ENCODE measurements at regions not wholly inside any gene's neighbourhood (a gene's known extent, or its start where the extent isn't known, plus 50 kb on each side); places are given as distances from the start of the nearest gene placed in this dataset.

GRCh38 chr5:82399111-82399510 lies 121.0 kb upstream of the RPS23 start:
- no peak for DNase-seq (ENCODE audit: low read depth in 2 of 2)

DNA sequence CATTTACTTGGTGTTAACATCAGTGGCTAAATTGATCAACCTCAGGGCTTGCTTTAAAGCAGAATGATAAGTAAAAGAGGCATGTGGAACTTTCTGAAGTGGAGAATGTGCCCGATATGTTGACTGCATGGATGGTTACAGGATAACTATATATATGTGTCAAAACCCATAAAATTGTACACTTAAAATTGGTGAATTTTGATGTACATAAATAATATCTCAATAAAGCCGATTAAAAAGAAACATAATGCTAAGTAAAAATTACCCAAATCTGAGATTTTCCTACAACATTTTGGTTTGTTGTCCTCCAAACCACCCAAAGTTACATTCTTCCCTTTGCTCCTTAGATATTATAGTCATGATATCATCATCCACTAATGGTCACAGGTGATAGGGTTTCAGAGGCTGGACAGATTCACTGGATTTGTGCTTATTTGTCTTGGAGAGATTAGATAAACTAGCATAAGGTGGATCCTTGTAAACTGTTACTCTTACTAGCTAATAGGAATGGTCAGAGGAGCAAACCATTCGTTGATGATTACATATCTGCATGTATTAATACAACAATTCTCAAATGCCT lies 119.7 kb upstream of the RPS23 start:
- no peak for DNase-seq (ENCODE audit: low read depth in 2 of 2)

GRCh38 chr5:82396871-82397514 lies 118.8 kb upstream of the RPS23 start:
- DNase-seq (ENCODE audit: low read depth in 2 of 2): no peak

- no peak for DNase-seq (ENCODE audit: low read depth in 2 of 2)
Measured at GRCh38 chr5:82396396-82396795, 118.2 kb upstream of the RPS23 start.

- DNase-seq (ENCODE audit: low read depth in 2 of 2): no peak
Measured at GRCh38 chr5:82393951-82394350, 115.8 kb upstream of the RPS23 start.

DNA sequence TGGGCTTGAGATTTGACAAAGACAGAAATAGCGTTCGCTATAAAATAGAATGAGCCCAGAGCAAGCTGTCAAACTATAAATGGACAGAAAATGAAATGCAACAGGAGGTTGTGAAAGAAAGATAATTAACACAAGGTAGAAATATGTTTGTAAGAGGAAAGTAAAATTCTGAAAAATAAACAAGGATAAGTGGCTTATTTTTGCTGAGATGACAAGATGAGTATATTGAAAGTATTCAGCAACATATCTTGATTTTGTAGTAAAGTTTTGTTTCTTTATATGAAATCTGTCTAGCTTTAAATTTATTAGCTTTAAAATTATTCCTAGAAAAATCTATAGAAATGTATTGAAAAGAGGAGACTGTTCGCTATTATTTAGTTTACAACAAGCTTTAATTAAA lies 111.9 kb upstream of the RPS23 start:
- no peak for DNase-seq (ENCODE audit: low read depth in 2 of 2)

DNA sequence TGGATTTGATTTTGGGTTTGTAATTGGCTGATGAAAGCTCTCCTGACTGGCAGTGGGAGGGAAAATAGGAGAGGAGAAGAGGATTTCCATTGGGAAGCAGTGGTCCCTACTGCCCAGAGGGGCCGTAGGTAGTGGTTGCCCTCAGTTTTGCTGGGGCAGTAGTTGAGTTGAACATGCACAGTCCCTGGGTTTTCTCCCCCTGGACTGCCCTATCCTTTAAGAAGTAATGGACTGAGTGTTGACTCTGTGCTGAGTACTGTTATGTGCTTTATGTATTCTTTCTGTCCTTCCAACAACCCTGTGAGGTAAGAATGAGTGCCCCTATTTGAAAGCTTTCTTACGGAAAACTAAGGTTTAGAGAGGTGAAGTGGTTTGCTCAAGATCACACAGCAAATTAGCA lies 111.2 kb upstream of the RPS23 start:
- DNase-seq (ENCODE audit: low read depth in 2 of 2): no peak

GRCh38 chr5:82388181-82388580 lies 110.0 kb upstream of the RPS23 start:
- DNase-seq (ENCODE audit: low read depth in 2 of 2): no peak

DNA sequence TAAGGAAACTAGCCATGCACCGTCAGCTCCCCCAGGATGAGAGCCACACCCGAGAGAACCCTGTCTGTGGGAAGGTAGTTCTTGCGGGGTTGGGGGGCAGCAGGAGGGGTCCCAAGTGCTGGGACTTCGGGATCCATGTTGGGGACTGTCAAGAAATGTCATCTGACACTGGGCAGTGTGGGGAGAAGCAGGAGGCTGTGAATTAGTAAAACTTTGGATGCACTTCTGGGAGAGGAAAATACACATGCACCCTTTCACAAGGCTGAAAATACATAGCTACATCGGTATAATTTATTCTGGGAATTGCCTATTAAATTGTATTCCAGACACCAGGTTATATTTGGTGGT lies 109.6 kb upstream of the RPS23 start:
- DNase-seq (ENCODE audit: low read depth in 2 of 2): no peak

- no peak for DNase-seq (ENCODE audit: low read depth in 2 of 2)
Measured at GRCh38 chr5:82387001-82387818, 109.1 kb upstream of the RPS23 start.

GRCh38 chr5:82386576-82386975 lies 108.4 kb upstream of the RPS23 start:
- no peak for DNase-seq (ENCODE audit: low read depth in 2 of 2)

DNA sequence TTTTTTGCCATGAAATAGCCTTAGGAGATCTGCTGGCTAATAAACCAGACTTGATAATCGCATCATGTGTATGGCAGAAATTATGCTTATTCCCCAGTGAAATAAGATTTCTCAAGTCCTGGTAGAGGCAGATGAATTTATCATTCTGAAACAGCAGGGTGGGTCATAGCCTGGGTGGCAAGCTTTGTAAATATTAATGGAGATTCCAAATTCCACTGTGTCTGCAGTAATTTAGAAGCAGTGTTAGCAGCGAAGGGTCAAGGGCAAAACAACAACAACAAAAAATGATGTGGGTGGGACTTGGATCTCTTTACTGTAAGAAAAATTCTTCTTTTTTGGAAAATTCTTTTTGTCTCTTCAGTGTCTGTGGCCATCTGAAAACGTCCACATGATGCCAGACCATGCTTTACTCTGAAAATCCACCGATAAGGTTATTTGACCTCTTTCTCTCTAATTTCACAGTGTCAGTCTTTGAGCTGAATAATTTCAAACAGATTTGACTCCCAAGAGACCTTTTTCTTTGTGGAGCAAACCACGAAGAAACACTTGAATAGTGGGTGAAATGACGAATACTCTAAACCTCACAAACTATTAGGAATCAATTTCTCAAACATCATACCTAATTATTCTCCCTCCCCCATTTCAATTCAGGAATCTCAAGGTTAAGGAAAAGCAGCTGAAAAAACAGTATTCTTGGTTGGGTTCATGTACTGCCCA lies 106.0 kb upstream of the RPS23 start:
- no peak for DNase-seq (ENCODE audit: low read depth in 2 of 2)

- no peak for DNase-seq (ENCODE audit: low read depth in 2 of 2)
Measured at GRCh38 chr5:82381591-82381990, 103.4 kb upstream of the RPS23 start.

DNA sequence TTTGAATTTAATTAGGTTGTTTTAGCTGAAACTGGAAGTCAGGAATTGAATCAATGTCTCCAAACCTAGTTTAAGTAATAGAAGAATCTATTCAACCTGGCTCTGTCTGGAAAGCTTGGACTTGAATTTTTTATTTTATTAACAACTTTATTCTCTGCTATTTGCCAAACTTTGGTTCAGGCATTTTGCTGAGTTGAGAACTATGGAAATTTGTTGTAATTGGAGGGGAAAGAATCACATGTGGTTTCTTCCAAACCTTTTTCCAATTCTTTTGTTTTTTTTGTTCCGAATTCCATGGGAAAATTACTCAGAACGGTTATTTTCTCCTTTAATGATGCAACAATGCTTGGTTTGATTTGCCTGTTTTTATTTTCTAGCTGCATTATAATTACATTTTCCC lies 98.2 kb upstream of the RPS23 start:
- no peak for DNase-seq (ENCODE audit: low read depth in 2 of 2)

GRCh38 chr5:82375488-82376244 lies 97.5 kb upstream of the RPS23 start:
- DNase-seq (ENCODE audit: low read depth in 2 of 2): no peak

DNA sequence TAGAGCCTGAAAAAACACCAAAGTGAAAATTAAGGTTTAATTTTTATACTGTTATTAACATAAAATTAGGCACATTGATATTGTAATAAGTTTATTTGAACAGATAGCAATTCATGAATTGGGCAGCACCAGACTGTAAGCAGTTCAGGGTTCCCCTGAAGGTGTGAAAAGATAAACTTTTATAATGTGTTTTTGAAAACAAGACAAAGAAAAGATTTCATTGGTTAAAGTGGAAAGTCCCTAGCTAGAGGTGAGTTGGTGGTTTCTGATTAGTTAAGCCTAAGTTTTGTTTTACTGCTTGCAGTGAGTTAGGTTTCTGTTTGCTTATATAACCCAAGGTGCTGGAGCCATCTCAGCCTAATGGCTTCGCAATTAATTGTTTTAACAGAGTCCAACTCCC lies 96.5 kb upstream of the RPS23 start:
- DNase-seq (ENCODE audit: low read depth in 2 of 2): no peak

GRCh38 chr5:82367930-82368329 lies 89.8 kb upstream of the RPS23 start:
- no peak for DNase-seq (ENCODE audit: low read depth in 2 of 2)

- DNase-seq (ENCODE audit: low read depth in 2 of 2): peak; percentile 8 to 26
Measured at GRCh38 chr5:82365744-82366228, 87.6 kb upstream of the RPS23 start.

DNA sequence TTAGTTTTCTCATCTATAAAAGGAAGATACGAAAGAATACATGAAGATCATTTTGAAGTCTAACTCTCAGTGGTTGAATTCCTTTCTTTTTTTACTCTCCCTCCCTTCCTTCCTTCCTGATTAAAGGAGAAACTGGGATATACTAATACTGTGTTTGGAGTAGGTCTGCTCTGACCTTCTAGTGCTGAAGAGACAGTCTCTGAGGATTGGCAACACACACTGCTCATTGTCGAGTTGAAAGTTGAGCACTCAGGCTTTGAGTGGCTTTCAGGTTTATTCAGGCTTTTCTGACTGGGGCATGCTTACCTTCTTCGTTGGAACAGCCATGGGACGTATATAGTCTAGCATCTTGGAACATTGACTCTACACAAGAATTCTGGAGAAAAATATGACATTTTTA lies 86.9 kb upstream of the RPS23 start:
- DNase-seq (ENCODE audit: low read depth in 2 of 2): no peak

DNA sequence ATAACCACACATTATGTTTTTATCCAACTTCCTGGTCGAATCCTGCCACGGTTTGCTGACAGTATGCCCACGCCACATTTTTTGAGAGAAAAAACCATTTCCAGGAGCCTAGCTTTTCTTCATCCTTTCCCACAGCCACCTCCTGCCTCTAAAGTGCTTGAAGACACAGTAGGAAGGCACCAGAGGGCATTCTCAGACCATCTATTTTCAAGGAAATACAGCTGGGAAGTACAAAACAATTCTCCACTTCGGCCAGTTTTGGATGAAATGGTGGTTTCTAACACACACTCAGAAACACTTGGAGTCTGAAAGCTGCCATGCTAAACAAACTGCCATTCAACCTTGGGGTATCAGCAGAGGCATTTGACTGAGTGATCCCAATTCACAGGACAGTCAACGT lies 86.3 kb upstream of the RPS23 start:
- DNase-seq (ENCODE audit: low read depth in 2 of 2): no peak

DNA sequence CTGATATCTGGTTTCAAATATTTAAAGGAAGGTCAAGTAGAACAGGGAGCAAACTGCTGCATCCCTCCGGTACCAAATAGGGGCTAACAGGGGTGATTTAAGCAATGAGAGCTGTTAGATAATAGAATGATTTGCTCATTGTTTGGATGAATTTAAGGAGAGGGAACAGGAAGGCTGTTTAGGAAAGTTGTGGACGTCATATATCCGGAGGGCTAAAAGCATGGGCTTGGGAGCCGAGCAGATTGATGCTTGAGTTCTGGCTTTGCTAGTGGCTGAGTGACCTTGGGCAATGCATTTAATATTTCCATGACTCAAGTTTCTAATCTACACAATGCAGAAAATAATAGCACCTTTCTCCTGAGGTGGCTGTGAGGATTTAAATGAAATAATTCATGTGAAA lies 85.4 kb upstream of the RPS23 start:
- no peak for DNase-seq (ENCODE audit: low read depth in 2 of 2)

- no peak for DNase-seq (ENCODE audit: low read depth in 2 of 2)
Measured at GRCh38 chr5:82362636-82363035, 84.5 kb upstream of the RPS23 start.
